CD4-positive, alpha-beta T cell (primary cell): ENCODE measurements at regions not wholly inside any gene's neighbourhood (a gene's known extent, or its start where the extent isn't known, plus 50 kb on each side); places are given as distances from the start of the nearest gene placed in this dataset.

Experiments used
- ATAC-seq: fragments of 200-7000 bp; cut with Tn5 transposase; one replicate; pipeline ENCODE4 v1.10.0; 2022; ENCODE audit warnings: mild to moderate bottlenecking; ENCODE audit not compliant: poor library complexity
- CTCF ChIA-PET: fragments of 350-600 bp; sonication (Branson Sonifier 250); formaldehyde crosslinking; loops from one replicate; lab custom pipeline; 2021; ENCODE audit warnings: antibody characterized with exemption, inconsistent platforms; lab: Charles Lee
- POLR2A ChIA-PET: fragments of 350-600 bp; sonication (Branson Sonifier 250); formaldehyde crosslinking; loops from one replicate; lab custom pipeline; 2021; ENCODE audit warnings: antibody characterized with exemption, inconsistent platforms; lab: Charles Lee
- DNase-seq, 14 experiments: peaks; one replicate each; pipeline ENCODE4 v3.0.0-alpha.2; 2013 to 2020; ENCODE audit warnings: mixed read lengths in 2 of 14
- H3K27ac ChIP-seq, 2 donors: one replicate each; pipeline versions ENCODE4 v1.5.1 to v1.7.0; 2013; ENCODE audit warnings: low read length in 2 of 2, low read depth in 1 of 2, mild to moderate bottlenecking in 1 of 2
- H3K27me3 ChIP-seq, 2 experiments: 1 replicate in 1 of 2; 2 replicates in 1 of 2; pipeline versions ENCODE4 v1.6.1 to v1.7.0; 2013; ENCODE audit warnings: low read length in 2 of 2, control low read depth in 1 of 2, mild to moderate bottlenecking in 1 of 2, moderate library complexity in 1 of 2; ENCODE audit not compliant: insufficient read depth in 2 of 2, control insufficient read depth in 1 of 2
- H3K36me3 ChIP-seq: one replicate; pipeline ENCODE4 v1.6.1; 2013; ENCODE audit warnings: low read length, control low read depth; ENCODE audit not compliant: insufficient read depth
- H3K4me1 ChIP-seq: one replicate; pipeline ENCODE4 v1.6.1; 2013; ENCODE audit warnings: low read length, control low read depth; ENCODE audit not compliant: insufficient read depth
- H3K4me3 ChIP-seq: one replicate; pipeline ENCODE4 v1.5.1; 2013; ENCODE audit warnings: mild to moderate bottlenecking, low read length, moderate library complexity
- H3K9me3 ChIP-seq, 2 experiments: 1 replicate in 1 of 2; 2 replicates in 1 of 2; pipeline versions ENCODE4 v1.6.1 to v1.7.0; 2013; ENCODE audit warnings: low read length in 2 of 2, mild to moderate bottlenecking in 2 of 2, control low read depth in 1 of 2, moderate library complexity in 1 of 2; ENCODE audit not compliant: control insufficient read depth in 1 of 2, insufficient read depth in 1 of 2
- H3K27ac Mint-ChIP-seq: one replicate; pipeline ENCODE4 v1.8.0; 2020; ENCODE audit warnings: mixed read lengths
- H3K27me3 Mint-ChIP-seq: one replicate; pipeline ENCODE4 v1.8.0; 2021; ENCODE audit warnings: mixed read lengths
- H3K36me3 Mint-ChIP-seq: one replicate; pipeline ENCODE4 v1.8.0; 2021; ENCODE audit warnings: low read depth, mixed read lengths
- H3K4me1 Mint-ChIP-seq: one replicate; pipeline ENCODE4 v1.8.0; 2021; ENCODE audit warnings: low read depth, mixed read lengths
- H3K4me3 Mint-ChIP-seq: one replicate; pipeline ENCODE4 v1.8.0; 2020; ENCODE audit warnings: mild to moderate bottlenecking, mixed read lengths
- H3K9me3 Mint-ChIP-seq: one replicate; pipeline ENCODE4 v1.8.0; 2020; ENCODE audit warnings: mixed read lengths
- CTCF ChIP-seq: fragments of 200-600 bp; IDR thresholded peaks from one replicate; pipeline ENCODE4 v1.8.0; 2022; ENCODE audit warnings: antibody characterized with exemption, mild to moderate bottlenecking
- intact Hi-C, 2 experiments: fragments of 100-400 bp; cut with DNase I in 1 of 2; cut with micrococcal nuclease in 1 of 2; formaldehyde crosslinking; loops; one replicate each; pipeline versions ENCODE4 v1.15.1 to v1.9.0; 2023 to 2025; cut with DNase I, micrococcal nuclease

DNA sequence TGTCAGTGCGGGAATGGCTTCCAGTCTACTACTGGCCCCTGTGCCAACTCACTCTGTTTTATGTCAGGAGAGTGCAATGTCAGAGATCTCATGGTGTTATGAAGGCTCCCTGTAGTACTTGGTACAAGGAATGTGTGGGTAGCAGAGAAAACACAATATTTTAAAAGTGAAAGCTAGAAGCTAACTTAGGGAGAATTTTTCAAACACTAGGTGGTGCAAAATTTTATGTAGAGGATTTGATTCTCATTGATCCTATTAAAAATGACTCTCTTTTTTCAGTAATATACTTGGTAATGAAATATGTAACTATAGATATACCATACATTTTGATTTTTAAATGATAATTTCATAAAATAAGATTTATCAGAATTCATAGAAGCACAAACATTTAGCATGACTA lies 134.7 kb downstream of the JRKL start:
- Mint-ChIP-seq H3K9me3 (peaks cover 8% of the 10 kb centered on the region), H3K27ac (no peak overlapping the region), H3K4me3 (no peak overlapping the region), H3K4me1 (no peaks in the 10 kb centered on the region), H3K36me3 (no peaks in the 10 kb centered on the region), H3K27me3 (peaks cover 34% of the 10 kb centered on the region)
- peaks cover 0 to 3% of the 10 kb centered on the region in 2 experiments for H3K9me3 ChIP-seq
- H3K27me3 ChIP-seq = peaks cover 0 to 8% of the 10 kb centered on the region in 2 experiments
- intact Hi-C loops = no loop called here
- ChIA-PET POLR2A (no interaction called here), CTCF (no interaction called here)
- DNase-seq (no peak), ATAC-seq (no peak)
- no peak overlapping the region for H3K27ac ChIP-seq
- H3K4me1 ChIP-seq = no peaks in the 10 kb centered on the region
- H3K36me3 ChIP-seq = no peaks in the 10 kb centered on the region
- TF ChIP-seq CTCF = no peak
- H3K4me3 ChIP-seq = no peak overlapping the region

- Mint-ChIP-seq H3K9me3 (peaks cover 22% of the 10 kb centered on the region), H3K27ac (no peak overlapping the region), H3K27me3 (peaks cover 22% of the 10 kb centered on the region), H3K4me1 (no peaks in the 10 kb centered on the region), H3K4me3 (no peak overlapping the region), H3K36me3 (no peaks in the 10 kb centered on the region)
- intact Hi-C loops = no loop called here
- H3K4me3 ChIP-seq = no peak overlapping the region
- no peaks in the 10 kb centered on the region for H3K27me3 ChIP-seq
- no peak overlapping the region for H3K27ac ChIP-seq
- ATAC-seq (no peak), DNase-seq (no peak)
- ChIA-PET CTCF (no interaction called here), POLR2A (no interaction called here)
- no peak for TF ChIP-seq CTCF
- H3K36me3 ChIP-seq = no peaks in the 10 kb centered on the region
- no peaks in the 10 kb centered on the region for H3K9me3 ChIP-seq
- no peaks in the 10 kb centered on the region for H3K4me1 ChIP-seq
Measured at GRCh38 chr11:96530473-96530872, 140.7 kb downstream of the JRKL start.

- no peaks in the 10 kb centered on the region for H3K4me1 ChIP-seq
- H3K27me3 ChIP-seq = no peaks in the 10 kb centered on the region
- H3K4me3 ChIP-seq = no peak overlapping the region
- H3K9me3 ChIP-seq = no peaks in the 10 kb centered on the region
- no peak overlapping the region for H3K27ac ChIP-seq
- Mint-ChIP-seq H3K9me3 (peaks cover 4% of the 10 kb centered on the region), H3K27me3 (no peaks in the 10 kb centered on the region), H3K36me3 (no peaks in the 10 kb centered on the region), H3K27ac (no peak overlapping the region), H3K4me1 (no peaks in the 10 kb centered on the region), H3K4me3 (no peak overlapping the region)
- ChIA-PET CTCF (no interaction called here), POLR2A (no interaction called here)
- TF ChIP-seq CTCF = no peak
- H3K36me3 ChIP-seq = no peaks in the 10 kb centered on the region
- intact Hi-C loops = no loop called here
- DNase-seq (no peak), ATAC-seq (no peak)
Measured at GRCh38 chr11:96538104-96538503, 148.3 kb downstream of the JRKL start.
